ENCODE measurements at regions not wholly inside any gene's neighbourhood (a gene's known extent, or its start where the extent isn't known, plus 50 kb on each side); places are given as distances from the start of the nearest gene placed in this dataset.

GRCh38 chr16:13569986-13570385, 350.0 kb upstream of the ERCC4 start:
- TF ChIP-seq CTCF (IDR thresholded peaks at IDR 0.05) (no peak), POLR2A (IDR thresholded peaks at IDR 0.05) (no peak)
